Stomach (tissue), 8 donors: ENCODE measurements at regions not wholly inside any gene's neighbourhood (a gene's known extent, or its start where the extent isn't known, plus 50 kb on each side); places are given as distances from the start of the nearest gene placed in this dataset.

Experiments
- DNase-seq, 2 donors: peaks; one replicate each; pipeline versions ENCODE4 v3.0.0 to v3.0.0-alpha.2; 2013 to 2019
- H3K27ac ChIP-seq, 5 donors: fragments of 200-600 bp in 4 of 5; sonication (generic) in 4 of 5; one replicate each; pipeline ENCODE4 v1.5.1; 2013 to 2019; ENCODE audit warnings: mild to moderate bottlenecking in 1 of 5, moderate library complexity in 1 of 5
- H3K27me3 ChIP-seq, 3 donors: fragments of 200-600 bp; sonication (generic); one replicate each; pipeline ENCODE4 v1.5.1; 2017 to 2019; ENCODE audit warnings: mixed run types in 1 of 3
- H3K36me3 ChIP-seq, 4 donors: fragments of 200-600 bp; sonication (generic); 1 replicate in 3 of 4; 2 replicates in 1 of 4; pipeline ENCODE4 v1.5.1; 2016 to 2019
- H3K4me1 ChIP-seq, 4 donors: fragments of 200-600 bp; sonication (generic); one replicate each; pipeline ENCODE4 v1.5.1; 2016 to 2019
- H3K4me3 ChIP-seq, 4 donors: fragments of 200-600 bp; sonication (generic) in 3 of 4; one replicate each; pipeline ENCODE4 v1.5.1; 2016 to 2019; ENCODE audit warnings: mild to moderate bottlenecking in 1 of 4
- H3K9me3 ChIP-seq, 4 donors: fragments of 200-600 bp; sonication (generic); one replicate each; pipeline ENCODE4 v1.5.1; 2016 to 2019
- EP300 ChIP-seq: sonication (generic); formaldehyde crosslinking; IDR thresholded peaks from one replicate; pipeline ENCODE4 v1.6.1; 2017; ENCODE audit warnings: antibody characterized with exemption
- POLR2A ChIP-seq, 4 donors: fragments of 450-650 bp; IDR thresholded peaks; one replicate each; pipeline ENCODE4 v1.6.1; 2016; ENCODE audit warnings: antibody characterized with exemption in 4 of 4, control low read depth in 2 of 4, mild to moderate bottlenecking in 1 of 4, moderate library complexity in 1 of 4
- POLR2AphosphoS5 ChIP-seq, 3 donors: sonication (generic); formaldehyde crosslinking; IDR thresholded peaks; one replicate each; pipeline ENCODE4 v1.6.1; 2016; ENCODE audit warnings: antibody characterized with exemption in 3 of 3
- WGBS, 5 donors: extraction: QIAGEN DNeasy Blood & Tissue Kit in 3 of 5; methylation state at CpG; one replicate each; pipeline versions ENCODE4 v1.1.5 to v1.1.7; 2013 to 2018; 5-methylcytosine and 5-hydroxymethylcytosine counted together
- intact Hi-C: fragments of 100-400 bp; cut with DNase I; formaldehyde crosslinking; loops from one replicate; pipeline ENCODE4 v1.15.1; 2023; ENCODE audit warnings: low total_unique reads
- TF ChIP-seq, protein P1 (sequence below), 7 experiments: fragments of 450-650 bp in 4 of 7; fragments of 200-600 bp in 3 of 7; sonication (generic) in 3 of 7; IDR thresholded peaks; one replicate each; pipeline ENCODE4 v1.5.1; 2016 to 2019; ENCODE audit warnings: antibody characterized with exemption in 7 of 7, control low read depth in 2 of 7, mild to moderate bottlenecking in 1 of 7
- donor health status: healthy with polysubstance abuse.
- donor health status: Bipolar disorder and iron deficiency.
- donor health status: healthy.

DNA sequence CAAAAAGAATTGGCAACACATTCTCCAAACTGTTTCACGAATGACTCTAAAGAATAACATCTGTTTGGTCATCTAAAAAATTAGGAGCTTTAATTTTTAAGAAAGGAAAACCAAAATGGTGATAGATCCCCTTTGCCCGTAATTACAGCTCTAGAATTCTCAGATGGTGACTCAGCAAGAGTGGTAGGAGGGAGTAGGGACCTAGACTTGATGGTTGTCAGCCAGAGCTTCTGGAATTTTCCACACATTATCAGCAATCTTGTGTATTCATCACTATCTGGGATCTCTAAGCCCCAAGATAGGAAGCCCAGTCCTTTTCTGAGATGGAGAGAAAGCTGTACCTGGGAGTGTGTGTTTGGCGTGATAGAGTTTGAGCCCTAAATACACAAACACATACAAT is 103.9 kb upstream of the RAB40AL start:
- no peak for DNase-seq
- 56 to 79% (median 74%) methylated on average over 3 of the region's 3 CpGs for WGBS, 5 donors

DNA sequence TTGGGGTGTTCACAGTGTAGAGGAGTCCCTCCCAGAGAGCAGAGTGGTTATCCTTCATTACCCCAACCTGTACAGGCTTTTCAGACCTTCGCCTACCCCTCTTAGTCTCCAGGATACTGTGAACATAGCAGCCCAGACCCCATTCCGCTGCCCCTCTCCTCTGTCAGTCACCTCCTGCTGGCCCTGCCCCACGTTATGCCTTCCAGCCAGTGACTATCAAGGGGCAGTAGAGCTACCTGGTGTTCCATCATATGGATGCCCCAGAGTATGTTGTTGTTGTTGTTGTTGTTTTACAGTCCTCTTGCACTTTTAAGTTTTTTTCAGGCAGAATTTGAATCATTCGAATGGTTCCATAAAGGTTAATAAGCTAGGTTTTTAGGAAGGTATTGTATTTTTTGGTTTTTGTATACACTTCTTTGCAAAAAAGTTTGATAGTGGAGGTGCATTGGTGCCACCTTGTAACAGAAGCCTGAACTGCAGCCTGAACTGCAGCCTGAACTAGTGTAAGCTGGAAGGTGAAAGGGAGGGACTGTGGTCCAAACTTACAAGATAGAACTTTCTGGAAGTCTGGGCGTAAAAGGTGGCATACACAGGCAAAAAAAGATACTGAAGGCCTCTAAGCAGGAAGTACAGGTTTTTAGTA is 101.4 kb upstream of the RAB40AL start:
- intact Hi-C loops, result no loop called here
- H3K27me3 ChIP-seq, result no peaks in the 10 kb centered on the region
- no peaks in the 10 kb centered on the region for H3K4me1 ChIP-seq
- no peaks in the 10 kb centered on the region for H3K9me3 ChIP-seq
- H3K27ac ChIP-seq, result no peak overlapping the region
- no peak overlapping the region for H3K4me3 ChIP-seq
- peak in 1 of 2 donors; percentile 50 for DNase-seq
- peaks cover 0 to 3% (median 0%) of the 10 kb centered on the region in 4 donors for H3K36me3 ChIP-seq
- WGBS, 5 donors, result 46 to 84% (median 54%) methylated on average over 5 of the region's 5 CpGs
- TF ChIP-seq, protein P1, sequence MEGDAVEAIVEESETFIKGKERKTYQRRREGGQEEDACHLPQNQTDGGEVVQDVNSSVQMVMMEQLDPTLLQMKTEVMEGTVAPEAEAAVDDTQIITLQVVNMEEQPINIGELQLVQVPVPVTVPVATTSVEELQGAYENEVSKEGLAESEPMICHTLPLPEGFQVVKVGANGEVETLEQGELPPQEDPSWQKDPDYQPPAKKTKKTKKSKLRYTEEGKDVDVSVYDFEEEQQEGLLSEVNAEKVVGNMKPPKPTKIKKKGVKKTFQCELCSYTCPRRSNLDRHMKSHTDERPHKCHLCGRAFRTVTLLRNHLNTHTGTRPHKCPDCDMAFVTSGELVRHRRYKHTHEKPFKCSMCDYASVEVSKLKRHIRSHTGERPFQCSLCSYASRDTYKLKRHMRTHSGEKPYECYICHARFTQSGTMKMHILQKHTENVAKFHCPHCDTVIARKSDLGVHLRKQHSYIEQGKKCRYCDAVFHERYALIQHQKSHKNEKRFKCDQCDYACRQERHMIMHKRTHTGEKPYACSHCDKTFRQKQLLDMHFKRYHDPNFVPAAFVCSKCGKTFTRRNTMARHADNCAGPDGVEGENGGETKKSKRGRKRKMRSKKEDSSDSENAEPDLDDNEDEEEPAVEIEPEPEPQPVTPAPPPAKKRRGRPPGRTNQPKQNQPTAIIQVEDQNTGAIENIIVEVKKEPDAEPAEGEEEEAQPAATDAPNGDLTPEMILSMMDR (IDR thresholded peaks at IDR 0.05), result peak in 2 of 7 experiments; percentile 9 to 35
- TF ChIP-seq POLR2A (IDR thresholded peaks at IDR 0.05) (no peak), POLR2AphosphoS5 (IDR thresholded peaks at IDR 0.05) (no peak), EP300 (no peak)

More for the DNA sequence above, 103.9 kb upstream of the RAB40AL start:
- peaks cover 0 to 3% (median 0%) of the 10 kb centered on the region in 4 donors for H3K36me3 ChIP-seq
- H3K27ac ChIP-seq, result no peak overlapping the region
- no peaks in the 10 kb centered on the region for H3K27me3 ChIP-seq
- no peaks in the 10 kb centered on the region for H3K4me1 ChIP-seq
- no peaks in the 10 kb centered on the region for H3K9me3 ChIP-seq
- intact Hi-C loops, result no loop called here
- no peak overlapping the region for H3K4me3 ChIP-seq
- no peak for TF ChIP-seq POLR2AphosphoS5 (IDR thresholded peaks at IDR 0.05)
- TF ChIP-seq, protein P1 (IDR thresholded peaks at IDR 0.05), result no peak
- no peak for TF ChIP-seq POLR2A (IDR thresholded peaks at IDR 0.05)
- TF ChIP-seq EP300, result no peak

DNA sequence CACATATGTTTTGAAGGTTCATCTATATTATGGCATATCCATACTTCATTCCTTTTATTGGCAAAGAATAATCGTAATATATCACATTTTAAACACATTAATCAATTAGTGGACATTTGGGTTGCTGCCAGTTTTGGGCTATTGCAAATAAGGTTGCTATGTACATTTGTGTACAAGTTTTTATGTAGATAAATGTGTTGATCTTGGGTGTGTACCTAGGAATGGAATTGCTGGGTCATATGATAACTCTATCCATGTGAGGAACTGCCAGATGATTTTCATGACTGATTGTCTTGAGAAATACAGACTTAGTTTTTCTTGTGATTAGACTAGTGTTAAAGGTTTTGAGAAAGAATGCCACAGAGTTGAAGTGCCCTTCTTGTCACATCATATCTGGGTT is 99.2 kb upstream of the RAB40AL start:
- WGBS, 5 donors, result 13 to 72% (median 41%) methylated on average over 1 of the region's 1 CpG
- no peak overlapping the region for H3K27ac ChIP-seq

DNA sequence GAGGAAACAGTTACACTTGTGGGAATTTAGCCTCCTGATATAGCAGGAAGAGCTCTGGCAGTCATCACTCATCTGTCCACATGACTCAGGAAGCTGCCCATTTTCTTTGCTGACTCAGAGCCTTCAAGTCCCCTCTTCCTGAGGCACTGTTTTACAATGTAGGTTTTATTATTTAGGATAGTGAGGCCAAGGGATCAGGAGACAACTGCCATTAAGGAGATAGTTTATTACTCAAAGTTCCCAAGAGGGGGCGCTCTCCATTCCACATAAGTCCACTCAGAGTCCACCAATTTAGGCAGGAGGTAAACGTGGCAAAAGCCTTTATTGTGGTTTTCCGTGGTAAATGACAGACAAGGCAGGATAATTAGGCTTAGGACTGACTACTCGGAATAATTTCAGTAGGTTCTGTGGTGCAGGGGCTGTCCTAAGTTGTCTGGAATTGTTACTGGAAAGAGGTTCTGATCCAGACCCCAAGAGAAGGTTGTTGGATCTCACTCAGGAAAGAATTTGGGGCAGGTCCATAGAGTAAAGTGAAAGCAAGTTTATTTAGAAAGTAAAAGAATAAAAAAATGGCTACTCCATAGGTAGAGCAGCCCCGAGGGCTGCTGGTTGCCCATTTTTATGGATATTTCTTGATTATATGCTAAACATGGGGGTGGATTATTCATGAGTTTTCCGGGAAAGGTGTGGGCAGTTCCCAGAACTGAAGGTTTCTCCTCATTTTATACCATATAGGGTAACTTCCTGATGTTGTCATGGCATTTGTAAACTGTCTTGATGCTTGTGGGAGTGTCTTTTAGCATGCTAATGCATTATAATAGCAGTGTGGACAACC is 96.0 kb upstream of the RAB40AL start:
- Histone ChIP-seq H3K27me3 (no peaks in the 10 kb centered on the region), H3K4me1 (no peaks in the 10 kb centered on the region), H3K9me3 (no peaks in the 10 kb centered on the region), H3K36me3 (peaks cover 0 to 14% (median 1%) of the 10 kb centered on the region in 4 donors), H3K27ac (no peak overlapping the region), H3K4me3 (no peak overlapping the region)
- DNase-seq, result no peak
- intact Hi-C loops, result no loop called here
- TF ChIP-seq, protein P1 (IDR thresholded peaks at IDR 0.05), result no peak
- TF ChIP-seq POLR2A (IDR thresholded peaks at IDR 0.05), result no peak
- TF ChIP-seq EP300, result no peak
- TF ChIP-seq POLR2AphosphoS5 (IDR thresholded peaks at IDR 0.05), result no peak
- WGBS, 5 donors, result 63 to 94% (median 83%) methylated on average over 6 of the region's 6 CpGs

More for the DNA sequence above, 99.2 kb upstream of the RAB40AL start:
- intact Hi-C loops, result no loop called here
- peak in 1 of 2 donors; percentile 35 for DNase-seq
- Histone ChIP-seq H3K9me3 (no peaks in the 10 kb centered on the region), H3K4me3 (no peak overlapping the region), H3K27me3 (no peaks in the 10 kb centered on the region), H3K36me3 (peaks cover 0 to 3% (median 0%) of the 10 kb centered on the region in 4 donors), H3K4me1 (no peaks in the 10 kb centered on the region)
- TF ChIP-seq, protein P1 (IDR thresholded peaks at IDR 0.05), result no peak
- peak in 2 of 3 donors; percentile 21 for TF ChIP-seq POLR2AphosphoS5 (IDR thresholded peaks at IDR 0.05)
